GM12878 (cell line): ENCODE measurements at regions not wholly inside any gene's neighbourhood (a gene's known extent, or its start where the extent isn't known, plus 50 kb on each side); places are given as distances from the start of the nearest gene placed in this dataset.

Experiments
- MTA2 ChIP-seq: fragments of 450-650 bp; IDR thresholded peaks from 2 replicates; pipeline ENCODE4 v1.6.1; 2016; ENCODE audit warnings: low read depth, mild to moderate bottlenecking, moderate library complexity
- TF ChIP-seq, protein P1 (sequence below): IDR thresholded peaks from 2 replicates; pipeline ENCODE4 v1.6.1; 2012; ENCODE audit warnings: low read depth, low read length, improper control_type of control experiment
- TF ChIP-seq, protein P2 (sequence below): fragments of 450-650 bp; formaldehyde crosslinking; IDR thresholded peaks from 2 replicates; pipeline ENCODE4 v1.5.0; 2022; ENCODE audit warnings: mild to moderate bottlenecking, missing genetic modification characterization
- TF ChIP-seq, protein P3 (sequence below): IDR thresholded peaks from 2 replicates; pipeline ENCODE4 v1.6.1; 2011; ENCODE audit warnings: mild to moderate bottlenecking, low read depth, low read length, moderate library complexity; ENCODE audit not compliant: insufficient replicate concordance
- TF ChIP-seq, protein P4 (sequence below): IDR thresholded peaks from 2 replicates; pipeline ENCODE4 v1.6.1; 2012; ENCODE audit warnings: low read length, inconsistent platforms

DNA sequence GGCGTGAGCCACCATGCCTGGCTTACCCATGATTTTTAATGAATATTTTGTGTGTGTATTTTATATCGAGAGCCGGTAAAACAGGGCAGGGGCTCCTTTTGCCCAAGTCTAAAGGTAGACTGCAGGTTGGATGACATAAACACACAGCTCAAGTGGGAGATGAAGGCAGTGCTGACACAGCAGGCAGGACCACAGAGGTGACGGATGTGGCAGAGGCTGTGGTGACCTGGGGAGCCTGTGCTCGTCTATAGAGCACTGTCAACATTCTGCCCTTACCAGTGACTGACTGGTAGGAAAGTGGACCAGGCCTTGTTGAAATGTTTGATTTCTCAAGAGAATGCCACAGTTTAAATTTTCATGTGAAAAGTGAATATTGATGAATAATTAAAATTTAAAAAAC lies 137.5 kb downstream of the ZFP64 start (continued):
- TF ChIP-seq, protein P1, sequence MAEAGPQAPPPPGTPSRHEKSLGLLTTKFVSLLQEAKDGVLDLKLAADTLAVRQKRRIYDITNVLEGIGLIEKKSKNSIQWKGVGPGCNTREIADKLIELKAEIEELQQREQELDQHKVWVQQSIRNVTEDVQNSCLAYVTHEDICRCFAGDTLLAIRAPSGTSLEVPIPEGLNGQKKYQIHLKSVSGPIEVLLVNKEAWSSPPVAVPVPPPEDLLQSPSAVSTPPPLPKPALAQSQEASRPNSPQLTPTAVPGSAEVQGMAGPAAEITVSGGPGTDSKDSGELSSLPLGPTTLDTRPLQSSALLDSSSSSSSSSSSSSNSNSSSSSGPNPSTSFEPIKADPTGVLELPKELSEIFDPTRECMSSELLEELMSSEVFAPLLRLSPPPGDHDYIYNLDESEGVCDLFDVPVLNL, result no peak
- TF ChIP-seq, protein P2, sequence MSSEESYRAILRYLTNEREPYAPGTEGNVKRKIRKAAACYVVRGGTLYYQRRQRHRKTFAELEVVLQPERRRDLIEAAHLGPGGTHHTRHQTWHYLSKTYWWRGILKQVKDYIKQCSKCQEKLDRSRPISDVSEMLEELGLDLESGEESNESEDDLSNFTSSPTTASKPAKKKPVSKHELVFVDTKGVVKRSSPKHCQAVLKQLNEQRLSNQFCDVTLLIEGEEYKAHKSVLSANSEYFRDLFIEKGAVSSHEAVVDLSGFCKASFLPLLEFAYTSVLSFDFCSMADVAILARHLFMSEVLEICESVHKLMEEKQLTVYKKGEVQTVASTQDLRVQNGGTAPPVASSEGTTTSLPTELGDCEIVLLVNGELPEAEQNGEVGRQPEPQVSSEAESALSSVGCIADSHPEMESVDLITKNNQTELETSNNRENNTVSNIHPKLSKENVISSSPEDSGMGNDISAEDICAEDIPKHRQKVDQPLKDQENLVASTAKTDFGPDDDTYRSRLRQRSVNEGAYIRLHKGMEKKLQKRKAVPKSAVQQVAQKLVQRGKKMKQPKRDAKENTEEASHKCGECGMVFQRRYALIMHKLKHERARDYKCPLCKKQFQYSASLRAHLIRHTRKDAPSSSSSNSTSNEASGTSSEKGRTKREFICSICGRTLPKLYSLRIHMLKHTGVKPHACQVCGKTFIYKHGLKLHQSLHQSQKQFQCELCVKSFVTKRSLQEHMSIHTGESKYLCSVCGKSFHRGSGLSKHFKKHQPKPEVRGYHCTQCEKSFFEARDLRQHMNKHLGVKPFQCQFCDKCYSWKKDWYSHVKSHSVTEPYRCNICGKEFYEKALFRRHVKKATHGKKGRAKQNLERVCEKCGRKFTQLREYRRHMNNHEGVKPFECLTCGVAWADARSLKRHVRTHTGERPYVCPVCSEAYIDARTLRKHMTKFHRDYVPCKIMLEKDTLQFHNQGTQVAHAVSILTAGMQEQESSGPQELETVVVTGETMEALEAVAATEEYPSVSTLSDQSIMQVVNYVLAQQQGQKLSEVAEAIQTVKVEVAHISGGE, result no peak
- TF ChIP-seq, protein P3, sequence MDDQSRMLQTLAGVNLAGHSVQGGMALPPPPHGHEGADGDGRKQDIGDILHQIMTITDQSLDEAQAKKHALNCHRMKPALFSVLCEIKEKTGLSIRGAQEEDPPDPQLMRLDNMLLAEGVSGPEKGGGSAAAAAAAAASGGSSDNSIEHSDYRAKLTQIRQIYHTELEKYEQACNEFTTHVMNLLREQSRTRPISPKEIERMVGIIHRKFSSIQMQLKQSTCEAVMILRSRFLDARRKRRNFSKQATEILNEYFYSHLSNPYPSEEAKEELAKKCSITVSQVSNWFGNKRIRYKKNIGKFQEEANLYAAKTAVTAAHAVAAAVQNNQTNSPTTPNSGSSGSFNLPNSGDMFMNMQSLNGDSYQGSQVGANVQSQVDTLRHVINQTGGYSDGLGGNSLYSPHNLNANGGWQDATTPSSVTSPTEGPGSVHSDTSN, result no peak
- no peak for TF ChIP-seq MTA2
- TF ChIP-seq, protein P4, sequence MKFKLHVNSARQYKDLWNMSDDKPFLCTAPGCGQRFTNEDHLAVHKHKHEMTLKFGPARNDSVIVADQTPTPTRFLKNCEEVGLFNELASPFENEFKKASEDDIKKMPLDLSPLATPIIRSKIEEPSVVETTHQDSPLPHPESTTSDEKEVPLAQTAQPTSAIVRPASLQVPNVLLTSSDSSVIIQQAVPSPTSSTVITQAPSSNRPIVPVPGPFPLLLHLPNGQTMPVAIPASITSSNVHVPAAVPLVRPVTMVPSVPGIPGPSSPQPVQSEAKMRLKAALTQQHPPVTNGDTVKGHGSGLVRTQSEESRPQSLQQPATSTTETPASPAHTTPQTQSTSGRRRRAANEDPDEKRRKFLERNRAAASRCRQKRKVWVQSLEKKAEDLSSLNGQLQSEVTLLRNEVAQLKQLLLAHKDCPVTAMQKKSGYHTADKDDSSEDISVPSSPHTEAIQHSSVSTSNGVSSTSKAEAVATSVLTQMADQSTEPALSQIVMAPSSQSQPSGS, result no peak
